ENCODE measurements at regions not wholly inside any gene's neighbourhood (a gene's known extent, or its start where the extent isn't known, plus 50 kb on each side); places are given as distances from the start of the nearest gene placed in this dataset.

DNA sequence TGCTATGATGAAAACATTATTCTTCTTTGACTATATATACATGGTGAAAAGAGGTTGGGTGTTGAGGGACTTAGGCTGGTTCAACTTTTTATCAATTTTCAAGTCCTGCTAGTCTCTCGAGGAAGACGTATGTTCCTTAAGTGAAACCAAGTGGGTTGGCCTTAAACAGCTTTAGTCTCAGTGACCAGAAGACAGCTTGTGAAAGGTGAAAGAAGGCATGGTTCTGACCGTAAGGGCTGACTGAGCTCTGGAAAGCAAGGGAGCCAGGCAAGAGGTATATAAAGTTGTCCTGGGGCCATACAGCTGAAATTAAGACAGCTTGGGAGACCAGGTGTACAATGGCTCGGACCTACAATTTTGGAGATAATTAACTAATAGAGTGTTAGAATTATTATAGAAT is 128.9 kb upstream of the TP63 start:
- FAIRE-seq = no peak

DNA sequence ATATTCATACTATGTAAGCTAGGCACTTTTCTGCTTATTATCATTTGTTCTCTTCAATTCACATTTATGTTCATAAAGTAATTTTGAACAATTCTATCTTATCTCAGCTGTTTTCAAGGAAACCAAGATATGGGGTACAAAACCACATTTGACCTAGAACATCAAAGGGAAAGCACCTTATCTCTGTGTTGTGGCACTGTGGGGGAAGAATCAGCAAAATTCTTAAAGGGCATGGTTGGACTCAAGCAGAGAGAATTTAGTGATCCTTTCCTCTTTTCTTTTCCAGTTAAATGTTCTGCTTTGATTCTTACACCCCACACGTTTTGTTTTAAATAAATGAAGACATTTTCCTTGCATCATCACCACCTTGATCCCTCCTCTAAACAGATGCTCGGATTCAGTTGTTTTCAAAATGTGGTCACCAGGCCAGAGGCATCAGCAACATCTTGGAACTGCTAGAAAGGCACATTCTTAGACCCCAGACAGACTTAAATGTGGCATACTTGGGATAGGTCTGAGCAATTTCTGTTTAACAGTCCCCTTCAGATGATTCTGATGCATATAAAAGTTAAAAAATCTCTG is 128.4 kb upstream of the TP63 start:
- no peak overlapping the region for H3K4me3 ChIP-seq (ENCODE audit: low read depth, low read length)
- no peaks in the 10 kb centered on the region for H3K36me3 ChIP-seq (ENCODE audit: control insufficient read depth, insufficient read depth, low read length)
- DNase-seq (ENCODE audit: low read depth) = no peak
- FAIRE-seq = no peak
- no peaks in the 10 kb centered on the region for H3K27me3 ChIP-seq (ENCODE audit: control insufficient read depth, insufficient read depth, low read length)
- TF ChIP-seq, protein P1, sequence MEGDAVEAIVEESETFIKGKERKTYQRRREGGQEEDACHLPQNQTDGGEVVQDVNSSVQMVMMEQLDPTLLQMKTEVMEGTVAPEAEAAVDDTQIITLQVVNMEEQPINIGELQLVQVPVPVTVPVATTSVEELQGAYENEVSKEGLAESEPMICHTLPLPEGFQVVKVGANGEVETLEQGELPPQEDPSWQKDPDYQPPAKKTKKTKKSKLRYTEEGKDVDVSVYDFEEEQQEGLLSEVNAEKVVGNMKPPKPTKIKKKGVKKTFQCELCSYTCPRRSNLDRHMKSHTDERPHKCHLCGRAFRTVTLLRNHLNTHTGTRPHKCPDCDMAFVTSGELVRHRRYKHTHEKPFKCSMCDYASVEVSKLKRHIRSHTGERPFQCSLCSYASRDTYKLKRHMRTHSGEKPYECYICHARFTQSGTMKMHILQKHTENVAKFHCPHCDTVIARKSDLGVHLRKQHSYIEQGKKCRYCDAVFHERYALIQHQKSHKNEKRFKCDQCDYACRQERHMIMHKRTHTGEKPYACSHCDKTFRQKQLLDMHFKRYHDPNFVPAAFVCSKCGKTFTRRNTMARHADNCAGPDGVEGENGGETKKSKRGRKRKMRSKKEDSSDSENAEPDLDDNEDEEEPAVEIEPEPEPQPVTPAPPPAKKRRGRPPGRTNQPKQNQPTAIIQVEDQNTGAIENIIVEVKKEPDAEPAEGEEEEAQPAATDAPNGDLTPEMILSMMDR (IDR thresholded peaks at IDR 0.05; ENCODE audit: insufficient read depth, low read length, severe bottlenecking) = no peak

More for the DNA sequence above, 128.9 kb upstream of the TP63 start:
- Histone ChIP-seq H3K36me3 (ENCODE audit: control insufficient read depth, insufficient read depth, low read length) (no peaks in the 10 kb centered on the region), H3K27me3 (ENCODE audit: control insufficient read depth, insufficient read depth, low read length) (no peaks in the 10 kb centered on the region), H3K4me3 (ENCODE audit: low read depth, low read length) (no peak overlapping the region)
- TF ChIP-seq, protein P1 (IDR thresholded peaks at IDR 0.05; ENCODE audit: insufficient read depth, low read length, severe bottlenecking) = no peak
- DNase-seq (ENCODE audit: low read depth) = no peak

DNA sequence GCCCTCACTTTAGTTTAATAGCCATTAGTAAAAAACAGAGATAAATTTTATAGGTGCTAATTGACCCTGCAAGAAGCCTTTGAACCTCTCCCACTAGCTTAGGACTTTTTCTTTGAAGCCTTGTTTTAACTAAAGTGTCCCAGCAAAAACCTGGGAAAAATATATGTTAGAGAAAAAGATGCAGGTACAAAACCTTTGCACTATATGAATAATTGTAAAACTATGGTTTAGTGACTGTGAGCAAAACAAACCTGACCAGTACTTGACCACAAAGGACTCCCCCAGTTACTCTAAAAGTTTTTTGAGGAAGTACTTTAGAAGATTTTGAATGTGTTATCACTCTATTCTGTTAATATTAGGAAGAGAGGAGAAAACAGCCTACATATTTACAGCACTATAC is 123.3 kb upstream of the TP63 start:
- DNase-seq (ENCODE audit: low read depth) (no peak), FAIRE-seq (no peak)
- Histone ChIP-seq H3K36me3 (ENCODE audit: control insufficient read depth, insufficient read depth, low read length) (no peaks in the 10 kb centered on the region), H3K4me3 (ENCODE audit: low read depth, low read length) (no peak overlapping the region), H3K27me3 (ENCODE audit: control insufficient read depth, insufficient read depth, low read length) (no peaks in the 10 kb centered on the region)
- TF ChIP-seq, protein P1 (IDR thresholded peaks at IDR 0.05; ENCODE audit: insufficient read depth, low read length, severe bottlenecking) = no peak

DNA sequence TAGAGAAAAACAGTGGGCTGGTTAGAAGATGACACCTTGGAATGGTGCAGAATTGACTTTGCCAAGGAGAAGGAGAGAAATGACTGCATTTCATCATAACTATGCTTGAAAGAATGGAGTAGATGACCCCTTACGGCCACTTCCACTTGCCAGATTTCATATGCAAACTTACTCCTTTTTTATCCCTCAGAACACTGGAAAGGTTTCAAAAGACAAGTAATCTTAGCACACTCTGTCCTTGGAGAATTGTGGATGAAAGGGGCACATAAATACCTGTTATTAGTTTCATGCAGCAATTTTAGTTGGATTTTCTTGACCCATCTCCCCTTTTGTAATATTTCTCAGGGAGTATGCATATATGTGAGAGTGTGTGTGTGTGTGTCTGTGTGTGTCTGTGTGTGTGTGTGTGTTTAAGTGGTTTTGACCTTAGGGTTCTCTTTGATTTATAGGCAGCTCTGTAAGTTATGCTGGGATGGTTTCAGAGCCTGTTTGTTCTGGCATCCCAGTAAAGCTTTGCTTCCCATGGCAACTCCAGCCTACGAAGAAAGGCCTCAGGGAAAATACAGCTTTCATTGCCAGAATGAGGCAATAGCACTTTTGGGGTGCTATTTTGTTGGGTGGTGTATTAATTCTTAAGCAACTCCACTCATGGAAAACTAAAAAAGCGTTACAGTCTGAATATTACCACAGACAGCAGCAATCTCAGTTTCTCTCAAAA is 122.2 kb upstream of the TP63 start:
- no peaks in the 10 kb centered on the region for H3K36me3 ChIP-seq (ENCODE audit: control insufficient read depth, insufficient read depth, low read length)
- TF ChIP-seq, protein P1 (IDR thresholded peaks at IDR 0.05; ENCODE audit: insufficient read depth, low read length, severe bottlenecking) = no peak
- no peaks in the 10 kb centered on the region for H3K27me3 ChIP-seq (ENCODE audit: control insufficient read depth, insufficient read depth, low read length)
- DNase-seq (ENCODE audit: low read depth) (no peak), FAIRE-seq (no peak)
- no peak overlapping the region for H3K4me3 ChIP-seq (ENCODE audit: low read depth, low read length)

DNA sequence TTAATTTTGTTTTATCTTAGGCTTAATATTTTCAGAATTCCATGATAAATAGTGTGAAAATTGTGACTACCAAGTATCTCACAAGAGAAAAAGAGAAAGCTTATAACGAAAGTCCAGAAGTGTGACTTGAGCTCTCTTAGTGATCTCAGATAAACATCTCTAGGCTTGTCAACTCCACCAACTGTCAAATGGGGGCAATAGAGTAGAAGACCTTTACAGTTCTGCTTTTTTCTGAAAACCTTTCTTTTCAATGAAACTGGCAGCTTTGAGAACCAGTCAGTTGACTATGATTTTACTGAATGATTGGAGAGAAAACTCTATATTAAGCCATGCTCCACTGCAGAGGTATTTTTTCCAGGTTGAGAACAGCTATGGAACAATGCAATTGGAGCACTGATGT is 119.2 kb upstream of the TP63 start:
- FAIRE-seq = no peak

More for the DNA sequence above, 119.2 kb upstream of the TP63 start:
- Histone ChIP-seq H3K4me3 (ENCODE audit: low read depth, low read length) (no peak overlapping the region), H3K27me3 (ENCODE audit: control insufficient read depth, insufficient read depth, low read length) (no peaks in the 10 kb centered on the region), H3K36me3 (ENCODE audit: control insufficient read depth, insufficient read depth, low read length) (no peaks in the 10 kb centered on the region)
- DNase-seq (ENCODE audit: low read depth) = no peak
- TF ChIP-seq, protein P1 (IDR thresholded peaks at IDR 0.05; ENCODE audit: insufficient read depth, low read length, severe bottlenecking) = no peak

Data from bronchial epithelial cell (primary cell).